ENCODE measurements at regions not wholly inside any gene's neighbourhood (a gene's known extent, or its start where the extent isn't known, plus 50 kb on each side); places are given as distances from the start of the nearest gene placed in this dataset.
A peak's percentile ranks its signal among the peaks of the same experiment; 100 is the strongest.

DNA sequence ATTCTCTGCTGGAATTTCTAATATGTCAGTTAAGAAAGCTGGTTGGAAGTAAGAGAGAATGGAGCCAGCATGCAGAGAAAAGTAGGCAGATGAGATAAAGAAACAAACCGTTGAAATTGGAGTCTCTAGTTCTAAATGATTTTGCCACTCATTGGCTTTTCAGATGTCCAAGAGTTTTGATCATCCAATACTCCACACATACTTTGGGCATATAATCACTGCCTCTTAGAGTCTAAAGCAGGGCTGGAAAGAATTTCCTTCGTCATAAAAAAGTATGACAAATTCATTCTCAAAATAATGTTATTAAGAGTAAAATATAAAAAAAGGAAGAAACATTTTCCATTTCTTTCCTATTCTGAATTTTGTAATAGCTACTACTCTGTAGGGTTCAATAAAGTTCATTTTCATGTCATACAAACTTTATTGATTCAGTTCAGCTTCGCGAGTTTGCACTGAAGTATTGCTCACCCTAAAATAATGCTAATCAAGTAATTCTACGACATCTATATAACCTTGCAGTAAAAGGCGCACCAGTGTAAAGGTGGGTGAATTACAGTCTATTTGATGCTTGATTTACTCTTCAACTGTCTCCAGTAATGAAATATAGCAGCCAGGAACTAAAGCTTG, 1556.6 kb downstream of the NCAM2 start:
- TF ChIP-seq POLR2A (IDR thresholded peaks at IDR 0.05): no peak
- TF ChIP-seq, protein P1, sequence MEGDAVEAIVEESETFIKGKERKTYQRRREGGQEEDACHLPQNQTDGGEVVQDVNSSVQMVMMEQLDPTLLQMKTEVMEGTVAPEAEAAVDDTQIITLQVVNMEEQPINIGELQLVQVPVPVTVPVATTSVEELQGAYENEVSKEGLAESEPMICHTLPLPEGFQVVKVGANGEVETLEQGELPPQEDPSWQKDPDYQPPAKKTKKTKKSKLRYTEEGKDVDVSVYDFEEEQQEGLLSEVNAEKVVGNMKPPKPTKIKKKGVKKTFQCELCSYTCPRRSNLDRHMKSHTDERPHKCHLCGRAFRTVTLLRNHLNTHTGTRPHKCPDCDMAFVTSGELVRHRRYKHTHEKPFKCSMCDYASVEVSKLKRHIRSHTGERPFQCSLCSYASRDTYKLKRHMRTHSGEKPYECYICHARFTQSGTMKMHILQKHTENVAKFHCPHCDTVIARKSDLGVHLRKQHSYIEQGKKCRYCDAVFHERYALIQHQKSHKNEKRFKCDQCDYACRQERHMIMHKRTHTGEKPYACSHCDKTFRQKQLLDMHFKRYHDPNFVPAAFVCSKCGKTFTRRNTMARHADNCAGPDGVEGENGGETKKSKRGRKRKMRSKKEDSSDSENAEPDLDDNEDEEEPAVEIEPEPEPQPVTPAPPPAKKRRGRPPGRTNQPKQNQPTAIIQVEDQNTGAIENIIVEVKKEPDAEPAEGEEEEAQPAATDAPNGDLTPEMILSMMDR (IDR thresholded peaks at IDR 0.05): no peak
- Histone ChIP-seq H3K27ac (no peak overlapping the region), H3K4me3 (no peak overlapping the region), H3K36me3 (no peaks in the 10 kb centered on the region), H3K4me1 (no peaks in the 10 kb centered on the region), H3K27me3 (no peaks in the 10 kb centered on the region), H3K9me3 (no peaks in the 10 kb centered on the region)
- ATAC-seq (peak in 3 of 4 donors; percentile 51 to 58 (median 51)), DNase-seq (no peak)
- WGBS (ENCODE audit: insufficient coverage, low coverage, low lambda C conversion rate, missing lambda C conversion rate): 43% methylated on average over 6 of the region's 6 CpGs
- intact Hi-C loops (cut with DNase I): no loop called here

DNA sequence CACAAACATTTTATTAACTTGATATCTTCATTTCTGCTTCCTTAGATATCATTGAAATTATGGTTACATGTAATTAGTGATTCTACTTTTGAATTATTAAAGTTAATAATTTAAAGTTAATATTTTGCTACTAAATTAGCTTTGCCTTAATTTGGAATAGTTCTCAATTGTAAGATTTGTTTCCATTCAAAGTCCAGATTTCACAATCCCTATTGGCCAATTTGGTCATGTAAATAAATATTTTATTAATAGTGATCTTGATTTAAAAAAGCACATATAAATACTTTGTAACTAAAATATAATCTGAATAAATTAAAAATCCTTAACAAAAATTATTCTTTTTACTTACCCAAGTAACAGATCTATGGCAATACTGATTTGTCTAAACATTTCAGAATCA, 1558.6 kb downstream of the NCAM2 start:
- intact Hi-C loops (cut with DNase I): no loop called here
- ATAC-seq (no peak), DNase-seq (no peak)
- Histone ChIP-seq H3K27ac (no peak overlapping the region), H3K4me1 (no peaks in the 10 kb centered on the region), H3K9me3 (no peaks in the 10 kb centered on the region), H3K27me3 (no peaks in the 10 kb centered on the region), H3K36me3 (no peaks in the 10 kb centered on the region), H3K4me3 (no peak overlapping the region)
- TF ChIP-seq POLR2A (IDR thresholded peaks at IDR 0.05): no peak
- TF ChIP-seq, protein P1 (IDR thresholded peaks at IDR 0.05): no peak

DNA sequence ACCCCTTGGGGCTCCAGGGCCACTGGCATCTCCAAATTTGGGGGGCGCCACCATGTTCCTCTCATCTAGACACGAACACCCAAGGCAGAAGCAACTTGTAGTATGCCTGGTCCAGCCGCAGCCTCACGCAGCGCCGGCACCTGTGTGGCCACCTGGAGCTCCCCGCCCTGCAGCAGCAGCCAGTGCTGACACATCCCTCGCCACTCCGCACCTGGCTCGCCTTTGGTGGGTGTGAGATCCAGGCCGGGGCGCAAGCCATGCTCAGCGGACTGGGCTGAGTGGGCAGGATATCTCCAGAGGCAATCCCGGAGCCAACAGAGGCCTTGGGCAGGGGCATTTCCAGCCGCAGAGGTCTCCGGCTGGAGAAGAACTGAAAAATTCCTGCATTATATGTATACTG, 1563.7 kb downstream of the NCAM2 start:
- no peaks in the 10 kb centered on the region for H3K27me3 ChIP-seq
- ATAC-seq (no peak), DNase-seq (no peak)
- H3K4me1 ChIP-seq: no peaks in the 10 kb centered on the region
- no peaks in the 10 kb centered on the region for H3K36me3 ChIP-seq
- 94% methylated on average over 9 of the region's 16 CpGs for WGBS (ENCODE audit: insufficient coverage, low coverage, low lambda C conversion rate, missing lambda C conversion rate)
- no peaks in the 10 kb centered on the region for H3K9me3 ChIP-seq
- TF ChIP-seq POLR2A (IDR thresholded peaks at IDR 0.05): no peak
- TF ChIP-seq, protein P1 (IDR thresholded peaks at IDR 0.05): no peak
- H3K4me3 ChIP-seq: no peak overlapping the region
- H3K27ac ChIP-seq: no peak overlapping the region
- intact Hi-C loops (cut with DNase I): no loop called here

DNA sequence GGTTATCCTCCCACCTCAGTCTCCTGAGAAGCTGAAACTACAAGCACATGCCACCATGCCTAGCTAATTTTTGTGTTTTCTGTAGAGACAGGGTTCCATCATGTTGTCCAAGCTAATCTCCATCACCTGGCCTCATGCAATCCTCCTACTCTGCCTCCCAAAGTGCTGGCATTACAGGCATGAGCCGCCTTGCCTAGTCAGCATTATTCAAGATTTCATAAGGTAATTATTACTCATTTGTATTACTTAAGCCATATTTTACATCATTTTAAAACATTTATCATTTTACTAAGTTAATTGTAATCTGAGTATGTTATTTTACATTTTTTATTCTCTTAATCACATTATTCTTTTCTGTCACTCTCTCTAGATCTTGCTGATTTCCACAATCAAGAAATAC, 1575.6 kb downstream of the NCAM2 start:
- WGBS (ENCODE audit: insufficient coverage, low coverage, low lambda C conversion rate, missing lambda C conversion rate): 75% methylated on average over 1 of the region's 1 CpG
- H3K27me3 ChIP-seq: no peaks in the 10 kb centered on the region
- H3K9me3 ChIP-seq: no peaks in the 10 kb centered on the region
- no peak overlapping the region for H3K27ac ChIP-seq
- TF ChIP-seq, protein P1 (IDR thresholded peaks at IDR 0.05): no peak
- no peak for TF ChIP-seq POLR2A (IDR thresholded peaks at IDR 0.05)
- ATAC-seq (no peak), DNase-seq (no peak)
- intact Hi-C loops (cut with DNase I): no loop called here
- H3K36me3 ChIP-seq: no peaks in the 10 kb centered on the region
- H3K4me3 ChIP-seq: no peak overlapping the region
- no peaks in the 10 kb centered on the region for H3K4me1 ChIP-seq

DNA sequence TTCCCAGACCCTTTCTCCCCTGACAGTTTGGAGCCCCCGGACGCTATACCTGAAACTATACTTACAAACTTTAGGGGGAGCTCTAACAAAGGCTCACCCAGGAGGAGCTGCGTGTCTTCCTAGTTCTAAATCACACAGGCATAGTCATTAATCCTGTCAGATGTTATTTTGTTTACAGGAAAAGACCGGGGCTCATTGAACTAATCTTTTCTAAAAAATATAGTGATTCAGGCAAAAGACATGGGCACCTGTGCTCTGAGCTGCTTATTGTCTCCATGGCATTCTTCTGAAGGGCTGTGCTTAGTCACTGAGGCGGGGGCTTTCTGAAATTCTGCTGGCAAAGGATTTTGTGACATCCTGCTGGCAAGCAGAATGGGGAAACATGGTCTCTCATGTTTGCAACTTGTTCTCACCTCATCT, 1577.0 kb downstream of the NCAM2 start:
- H3K9me3 ChIP-seq: no peaks in the 10 kb centered on the region
- DNase-seq (no peak), ATAC-seq (peak; percentile 58 to 83 (median 76))
- no peak overlapping the region for H3K27ac ChIP-seq
- intact Hi-C loops (cut with DNase I): no loop called here
- H3K27me3 ChIP-seq: no peaks in the 10 kb centered on the region
- 5% methylated on average over 5 of the region's 5 CpGs for WGBS (ENCODE audit: insufficient coverage, low coverage, low lambda C conversion rate, missing lambda C conversion rate)
- no peaks in the 10 kb centered on the region for H3K4me1 ChIP-seq
- H3K4me3 ChIP-seq: no peak overlapping the region
- TF ChIP-seq, protein P1 (IDR thresholded peaks at IDR 0.05): peak; percentile 26 to 41 (median 38)
- TF ChIP-seq POLR2A (IDR thresholded peaks at IDR 0.05): no peak
- no peaks in the 10 kb centered on the region for H3K36me3 ChIP-seq

Data from right lobe of liver (tissue), 6 donors.